H1 (cell line): ENCODE measurements at regions not wholly inside any gene's neighbourhood (a gene's known extent, or its start where the extent isn't known, plus 50 kb on each side); places are given as distances from the start of the nearest gene placed in this dataset.

Source experiments
- CBX8 ChIP-seq: fragments of 300-800, 300-1000 bp; sonication (generic); IDR thresholded peaks from 2 replicates; pipeline ENCODE4 v1.7.1; 2016; ENCODE audit warnings: low read depth, low read length, borderline replicate concordance
- NANOG ChIP-seq: IDR thresholded peaks from 2 replicates; pipeline ENCODE4 v1.6.1; 2011; ENCODE audit warnings: low read length, low read depth, mild to moderate bottlenecking, inconsistent platforms; ENCODE audit not compliant: insufficient read depth, poor library complexity, severe bottlenecking
- PHF8 ChIP-seq: fragments of 200-600 bp; sonication (generic); conservative IDR thresholded peaks from 2 replicates; pipeline ENCODE4 v1.7.1; 2012; ENCODE audit warnings: low read depth, mild to moderate bottlenecking, inconsistent platforms, low read length, moderate library complexity
- POU5F1 ChIP-seq: IDR thresholded peaks from 2 replicates; pipeline ENCODE4 v1.6.1; 2011; ENCODE audit warnings: low read depth, mild to moderate bottlenecking, low read length, moderate library complexity
- USF2 ChIP-seq: IDR thresholded peaks from 2 replicates; pipeline ENCODE4 v1.6.1; 2011; ENCODE audit warnings: low read length, improper control_type of control experiment
- TF ChIP-seq, protein P1 (sequence below): fragments of 300-600 bp; sonication (generic); IDR thresholded peaks from 2 replicates; pipeline ENCODE4 v1.7.1; 2012; ENCODE audit warnings: low read length, moderate library complexity, mild to moderate bottlenecking, inconsistent platforms; ENCODE audit not compliant: insufficient replicate concordance

DNA sequence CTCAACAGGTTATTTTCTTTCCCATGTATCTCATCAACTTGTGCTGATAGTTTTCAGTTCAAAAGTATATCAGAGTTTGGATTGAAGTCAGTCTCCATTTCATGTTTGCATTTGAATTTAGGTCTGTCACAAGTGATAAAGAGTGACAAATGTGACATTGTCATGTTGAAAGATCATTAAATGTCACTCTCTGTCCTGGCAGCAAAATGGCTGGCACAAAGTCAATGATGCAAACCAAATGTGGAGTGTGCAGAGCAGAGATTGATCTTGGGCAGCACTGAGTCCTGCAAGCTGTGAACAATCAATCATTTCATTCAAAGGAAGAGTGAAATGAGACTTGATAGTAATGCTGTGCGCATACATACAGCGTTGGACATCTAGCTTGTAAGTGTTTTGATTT lies 421.8 kb upstream of the CDH7 start (continued):
- TF ChIP-seq, protein P1, sequence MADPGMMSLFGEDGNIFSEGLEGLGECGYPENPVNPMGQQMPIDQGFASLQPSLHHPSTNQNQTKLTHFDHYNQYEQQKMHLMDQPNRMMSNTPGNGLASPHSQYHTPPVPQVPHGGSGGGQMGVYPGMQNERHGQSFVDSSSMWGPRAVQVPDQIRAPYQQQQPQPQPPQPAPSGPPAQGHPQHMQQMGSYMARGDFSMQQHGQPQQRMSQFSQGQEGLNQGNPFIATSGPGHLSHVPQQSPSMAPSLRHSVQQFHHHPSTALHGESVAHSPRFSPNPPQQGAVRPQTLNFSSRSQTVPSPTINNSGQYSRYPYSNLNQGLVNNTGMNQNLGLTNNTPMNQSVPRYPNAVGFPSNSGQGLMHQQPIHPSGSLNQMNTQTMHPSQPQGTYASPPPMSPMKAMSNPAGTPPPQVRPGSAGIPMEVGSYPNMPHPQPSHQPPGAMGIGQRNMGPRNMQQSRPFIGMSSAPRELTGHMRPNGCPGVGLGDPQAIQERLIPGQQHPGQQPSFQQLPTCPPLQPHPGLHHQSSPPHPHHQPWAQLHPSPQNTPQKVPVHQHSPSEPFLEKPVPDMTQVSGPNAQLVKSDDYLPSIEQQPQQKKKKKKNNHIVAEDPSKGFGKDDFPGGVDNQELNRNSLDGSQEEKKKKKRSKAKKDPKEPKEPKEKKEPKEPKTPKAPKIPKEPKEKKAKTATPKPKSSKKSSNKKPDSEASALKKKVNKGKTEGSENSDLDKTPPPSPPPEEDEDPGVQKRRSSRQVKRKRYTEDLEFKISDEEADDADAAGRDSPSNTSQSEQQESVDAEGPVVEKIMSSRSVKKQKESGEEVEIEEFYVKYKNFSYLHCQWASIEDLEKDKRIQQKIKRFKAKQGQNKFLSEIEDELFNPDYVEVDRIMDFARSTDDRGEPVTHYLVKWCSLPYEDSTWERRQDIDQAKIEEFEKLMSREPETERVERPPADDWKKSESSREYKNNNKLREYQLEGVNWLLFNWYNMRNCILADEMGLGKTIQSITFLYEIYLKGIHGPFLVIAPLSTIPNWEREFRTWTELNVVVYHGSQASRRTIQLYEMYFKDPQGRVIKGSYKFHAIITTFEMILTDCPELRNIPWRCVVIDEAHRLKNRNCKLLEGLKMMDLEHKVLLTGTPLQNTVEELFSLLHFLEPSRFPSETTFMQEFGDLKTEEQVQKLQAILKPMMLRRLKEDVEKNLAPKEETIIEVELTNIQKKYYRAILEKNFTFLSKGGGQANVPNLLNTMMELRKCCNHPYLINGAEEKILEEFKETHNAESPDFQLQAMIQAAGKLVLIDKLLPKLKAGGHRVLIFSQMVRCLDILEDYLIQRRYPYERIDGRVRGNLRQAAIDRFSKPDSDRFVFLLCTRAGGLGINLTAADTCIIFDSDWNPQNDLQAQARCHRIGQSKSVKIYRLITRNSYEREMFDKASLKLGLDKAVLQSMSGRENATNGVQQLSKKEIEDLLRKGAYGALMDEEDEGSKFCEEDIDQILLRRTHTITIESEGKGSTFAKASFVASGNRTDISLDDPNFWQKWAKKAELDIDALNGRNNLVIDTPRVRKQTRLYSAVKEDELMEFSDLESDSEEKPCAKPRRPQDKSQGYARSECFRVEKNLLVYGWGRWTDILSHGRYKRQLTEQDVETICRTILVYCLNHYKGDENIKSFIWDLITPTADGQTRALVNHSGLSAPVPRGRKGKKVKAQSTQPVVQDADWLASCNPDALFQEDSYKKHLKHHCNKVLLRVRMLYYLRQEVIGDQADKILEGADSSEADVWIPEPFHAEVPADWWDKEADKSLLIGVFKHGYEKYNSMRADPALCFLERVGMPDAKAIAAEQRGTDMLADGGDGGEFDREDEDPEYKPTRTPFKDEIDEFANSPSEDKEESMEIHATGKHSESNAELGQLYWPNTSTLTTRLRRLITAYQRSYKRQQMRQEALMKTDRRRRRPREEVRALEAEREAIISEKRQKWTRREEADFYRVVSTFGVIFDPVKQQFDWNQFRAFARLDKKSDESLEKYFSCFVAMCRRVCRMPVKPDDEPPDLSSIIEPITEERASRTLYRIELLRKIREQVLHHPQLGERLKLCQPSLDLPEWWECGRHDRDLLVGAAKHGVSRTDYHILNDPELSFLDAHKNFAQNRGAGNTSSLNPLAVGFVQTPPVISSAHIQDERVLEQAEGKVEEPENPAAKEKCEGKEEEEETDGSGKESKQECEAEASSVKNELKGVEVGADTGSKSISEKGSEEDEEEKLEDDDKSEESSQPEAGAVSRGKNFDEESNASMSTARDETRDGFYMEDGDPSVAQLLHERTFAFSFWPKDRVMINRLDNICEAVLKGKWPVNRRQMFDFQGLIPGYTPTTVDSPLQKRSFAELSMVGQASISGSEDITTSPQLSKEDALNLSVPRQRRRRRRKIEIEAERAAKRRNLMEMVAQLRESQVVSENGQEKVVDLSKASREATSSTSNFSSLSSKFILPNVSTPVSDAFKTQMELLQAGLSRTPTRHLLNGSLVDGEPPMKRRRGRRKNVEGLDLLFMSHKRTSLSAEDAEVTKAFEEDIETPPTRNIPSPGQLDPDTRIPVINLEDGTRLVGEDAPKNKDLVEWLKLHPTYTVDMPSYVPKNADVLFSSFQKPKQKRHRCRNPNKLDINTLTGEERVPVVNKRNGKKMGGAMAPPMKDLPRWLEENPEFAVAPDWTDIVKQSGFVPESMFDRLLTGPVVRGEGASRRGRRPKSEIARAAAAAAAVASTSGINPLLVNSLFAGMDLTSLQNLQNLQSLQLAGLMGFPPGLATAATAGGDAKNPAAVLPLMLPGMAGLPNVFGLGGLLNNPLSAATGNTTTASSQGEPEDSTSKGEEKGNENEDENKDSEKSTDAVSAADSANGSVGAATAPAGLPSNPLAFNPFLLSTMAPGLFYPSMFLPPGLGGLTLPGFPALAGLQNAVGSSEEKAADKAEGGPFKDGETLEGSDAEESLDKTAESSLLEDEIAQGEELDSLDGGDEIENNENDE, result no peak
- TF ChIP-seq NANOG, result no peak
- no peak for TF ChIP-seq POU5F1
- TF ChIP-seq PHF8, result no peak
- TF ChIP-seq USF2, result no peak
- no peak for TF ChIP-seq CBX8
